ENCODE measurements at regions not wholly inside any gene's neighbourhood (a gene's known extent, or its start where the extent isn't known, plus 50 kb on each side); places are given as distances from the start of the nearest gene placed in this dataset.
A peak's percentile ranks its signal among the peaks of the same experiment; 100 is the strongest.

DNA sequence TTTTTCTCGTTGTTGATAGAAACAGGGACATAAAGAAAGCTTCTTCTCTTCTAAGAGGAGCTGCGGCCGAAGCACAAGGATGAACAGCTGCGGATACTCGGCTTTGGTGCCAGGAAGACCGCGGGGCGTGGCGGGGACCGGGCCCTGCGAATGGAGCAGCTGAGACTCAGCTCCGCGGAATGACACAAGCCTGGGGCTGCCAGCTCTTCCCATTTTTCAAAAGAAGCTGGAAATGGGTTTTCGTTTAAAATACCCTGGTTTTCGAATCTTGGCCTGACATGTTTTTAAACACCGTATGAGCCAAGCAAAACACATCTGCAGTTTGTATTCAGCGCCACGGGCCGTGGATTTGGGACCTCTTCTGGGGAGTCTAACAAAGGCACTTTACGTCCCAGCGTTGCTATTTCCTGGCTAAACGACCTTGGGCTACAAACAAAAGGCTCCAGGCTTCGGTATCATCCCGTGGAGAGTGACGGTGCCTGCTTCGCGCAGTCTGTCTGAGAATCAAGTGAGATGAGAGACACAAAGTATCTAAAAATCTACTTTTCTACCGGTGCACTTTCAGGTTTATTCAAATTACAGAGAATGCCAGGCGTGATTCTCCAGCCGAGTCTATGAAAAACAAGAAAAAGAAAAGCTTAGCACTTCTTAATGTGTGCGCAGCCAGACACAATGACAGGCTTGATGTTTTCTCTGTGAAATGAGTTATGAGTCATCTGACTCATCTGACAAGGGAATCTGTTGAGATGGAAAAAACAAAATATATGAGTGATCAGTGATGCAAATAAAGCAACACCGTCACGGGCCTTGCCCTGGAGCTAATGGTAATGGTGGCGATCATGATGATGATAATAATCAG lies 114.0 kb upstream of the TMEM132D start:
- no peak for DNase-seq (ENCODE audit: low spot score)

DNA sequence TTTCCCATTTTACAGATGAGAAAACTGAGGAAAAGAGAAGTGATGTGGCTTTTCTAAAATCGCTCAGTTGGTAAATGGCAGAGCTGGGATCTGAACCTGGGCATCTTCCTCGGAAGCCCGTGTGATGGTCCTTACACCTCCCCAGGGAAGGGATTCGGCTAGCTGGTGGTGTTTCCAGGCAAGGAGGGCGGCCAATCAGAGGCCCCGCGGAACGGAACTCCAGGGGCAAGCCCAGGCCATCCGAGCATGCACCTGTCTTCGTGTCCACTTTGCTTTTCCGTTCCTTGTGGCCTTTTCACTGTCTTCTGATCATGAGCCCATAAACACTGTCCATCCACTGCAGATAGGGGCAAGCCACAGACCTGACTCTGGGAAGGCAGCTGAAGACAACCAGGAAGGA lies 114.8 kb upstream of the TMEM132D start:
- DNase-seq (ENCODE audit: low spot score): no peak

DNA sequence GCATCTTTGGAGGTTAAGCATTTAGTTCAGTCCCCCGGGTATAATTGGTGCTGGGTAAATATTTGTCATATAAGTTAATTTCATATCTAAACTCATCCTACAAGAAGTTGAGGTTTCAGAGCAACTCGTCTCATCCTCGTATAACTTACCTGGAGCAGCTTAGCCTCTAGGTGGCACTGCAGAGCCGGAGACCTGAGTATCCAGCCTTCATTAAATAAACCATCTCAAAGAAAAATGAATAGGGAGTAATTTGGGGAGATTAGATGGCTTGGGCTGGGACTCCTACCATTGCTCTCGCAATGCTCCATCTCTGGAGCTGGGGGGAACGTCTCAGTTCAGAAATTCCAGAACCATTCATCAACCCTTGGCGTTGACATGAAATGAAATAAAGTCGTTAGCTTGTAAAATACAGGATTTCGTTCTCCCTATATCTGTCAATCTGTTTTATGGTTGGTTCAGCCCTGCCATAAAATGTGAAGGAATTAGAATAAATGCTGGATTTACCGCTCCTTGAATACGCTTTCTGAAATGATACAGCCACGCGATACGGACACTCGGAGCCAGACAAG lies 122.9 kb upstream of the TMEM132D start:
- DNase-seq (ENCODE audit: low spot score): no peak

DNA sequence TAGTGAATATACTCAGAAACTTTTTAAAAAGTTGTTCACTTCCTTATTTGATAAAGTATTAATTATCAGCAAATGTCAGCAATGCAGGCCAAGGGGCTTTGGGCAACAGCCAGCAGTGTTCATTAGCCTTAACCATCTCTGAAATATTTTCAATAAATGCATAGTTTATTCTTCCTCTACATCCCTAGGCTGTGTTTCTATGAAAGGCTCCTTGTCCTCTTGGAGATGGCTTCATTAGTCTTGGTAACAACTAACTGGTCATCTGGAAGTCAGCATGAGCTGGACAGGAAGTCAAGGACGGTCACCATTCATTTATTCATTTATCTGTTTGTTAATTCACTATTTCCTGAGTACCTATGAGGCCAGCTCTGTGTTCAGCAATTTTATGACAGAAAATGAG lies 124.0 kb upstream of the TMEM132D start:
- no peak for DNase-seq (ENCODE audit: low spot score)

DNA sequence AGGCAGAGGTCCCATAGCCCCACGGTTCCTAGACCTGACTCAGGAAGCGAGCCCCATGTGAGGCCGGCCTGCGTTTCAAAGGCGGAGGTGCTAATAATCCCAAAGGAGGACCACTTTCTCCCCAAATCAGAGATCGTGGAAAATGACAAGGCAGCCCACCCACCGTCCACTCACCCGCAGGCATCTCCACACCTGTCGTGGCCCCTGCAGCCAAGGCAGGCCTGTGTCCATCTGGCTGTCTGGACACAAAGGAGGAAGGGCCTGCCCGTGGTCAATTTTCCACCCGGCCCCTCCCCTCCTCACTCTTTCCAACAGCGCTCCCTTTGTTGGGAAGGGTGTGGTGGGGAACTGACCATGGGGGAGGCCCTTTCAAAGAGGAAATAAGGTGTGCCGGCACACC lies 125.3 kb upstream of the TMEM132D start:
- DNase-seq (ENCODE audit: low spot score): no peak

DNA sequence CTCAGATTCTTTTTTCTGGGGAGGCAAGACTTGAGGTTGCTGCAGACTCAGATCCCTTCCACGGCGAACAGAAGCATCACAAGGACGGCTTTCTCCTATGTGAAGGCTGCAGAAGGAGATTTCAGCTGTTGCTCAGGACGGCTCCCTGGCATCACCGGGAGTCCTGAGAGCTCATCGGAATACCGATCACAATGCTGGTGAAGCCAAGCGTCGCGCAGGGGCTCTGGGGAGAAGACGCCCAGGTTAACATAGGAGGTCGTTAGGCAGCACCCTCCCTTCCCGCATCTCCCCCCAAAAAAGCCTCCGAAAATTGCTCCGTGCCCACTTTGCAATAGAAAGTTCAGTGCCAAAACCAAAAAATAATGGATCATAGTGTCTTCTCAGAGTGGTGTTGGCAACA lies 127.2 kb upstream of the TMEM132D start:
- no peak for DNase-seq (ENCODE audit: low spot score)

DNA sequence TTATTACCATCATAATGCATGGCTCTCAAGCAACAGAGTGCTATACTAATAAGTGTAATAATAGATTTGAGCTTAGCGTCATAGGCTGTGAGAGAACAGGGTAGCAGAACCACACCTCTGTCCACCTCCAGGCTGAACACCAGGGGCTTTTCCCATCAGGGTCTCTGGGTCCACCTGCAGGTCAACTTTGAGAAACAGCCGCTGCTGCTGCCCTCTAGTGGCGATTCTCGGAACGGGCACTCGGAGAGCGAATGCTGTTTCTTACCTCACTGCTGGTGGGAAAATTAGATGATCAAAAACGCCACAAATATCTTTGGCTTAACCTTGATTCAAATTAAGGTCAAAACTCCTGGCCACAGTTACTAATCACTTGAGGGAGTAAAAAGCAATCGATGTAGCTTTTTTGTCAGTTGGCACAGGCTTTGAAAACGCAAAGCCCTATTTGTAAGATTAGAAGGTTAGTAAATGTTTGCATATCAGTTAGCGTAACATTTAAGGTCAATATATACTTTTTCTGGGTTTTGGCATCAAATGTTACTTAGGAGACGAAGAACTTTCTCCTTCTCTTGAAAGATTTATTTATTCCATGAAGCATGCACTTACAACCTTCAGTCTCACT lies 127.9 kb upstream of the TMEM132D start:
- peak; percentile 24 for DNase-seq (ENCODE audit: low spot score)

DNA sequence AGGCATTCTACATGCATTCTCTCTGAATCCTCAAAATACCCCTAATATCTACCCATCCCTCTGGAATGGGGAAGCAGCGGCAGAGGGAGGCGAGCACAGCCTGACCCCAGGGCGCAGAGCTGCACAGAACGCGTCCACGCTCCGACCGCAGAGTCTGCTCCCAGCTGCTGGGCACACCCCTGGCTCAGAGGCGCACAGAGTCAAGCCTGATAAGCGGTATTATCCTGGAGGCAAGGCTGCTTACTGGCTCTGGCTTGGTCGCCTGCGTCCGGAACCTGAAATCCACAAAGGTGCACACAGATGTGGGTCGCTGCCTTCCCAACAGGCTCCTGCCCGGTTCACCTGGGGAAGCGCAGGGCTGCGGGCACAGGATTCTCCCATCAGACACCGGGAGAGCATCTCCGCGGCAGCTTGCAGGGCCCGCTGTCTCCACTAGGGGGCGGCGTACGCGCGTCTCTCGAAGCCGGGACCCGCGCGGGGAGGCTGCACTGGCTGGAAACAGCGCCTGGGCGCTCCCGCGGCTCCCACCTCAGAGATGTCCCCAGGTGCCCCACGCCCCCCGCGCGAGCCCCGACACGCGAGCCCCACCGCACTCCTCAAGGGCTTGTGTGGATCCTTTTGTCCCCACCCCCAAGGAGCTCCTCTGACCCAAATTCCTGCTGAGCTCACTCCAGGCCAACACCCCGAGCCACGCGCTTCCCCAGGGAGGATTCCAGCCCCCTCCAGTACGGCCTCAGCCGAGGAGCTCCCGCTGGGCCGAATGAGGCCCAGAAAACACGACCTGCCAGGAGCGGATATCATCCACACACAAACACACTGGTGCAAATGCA lies 120.1 kb upstream of the FZD10 start:
- DNase-seq (ENCODE audit: low spot score): no peak

DNA sequence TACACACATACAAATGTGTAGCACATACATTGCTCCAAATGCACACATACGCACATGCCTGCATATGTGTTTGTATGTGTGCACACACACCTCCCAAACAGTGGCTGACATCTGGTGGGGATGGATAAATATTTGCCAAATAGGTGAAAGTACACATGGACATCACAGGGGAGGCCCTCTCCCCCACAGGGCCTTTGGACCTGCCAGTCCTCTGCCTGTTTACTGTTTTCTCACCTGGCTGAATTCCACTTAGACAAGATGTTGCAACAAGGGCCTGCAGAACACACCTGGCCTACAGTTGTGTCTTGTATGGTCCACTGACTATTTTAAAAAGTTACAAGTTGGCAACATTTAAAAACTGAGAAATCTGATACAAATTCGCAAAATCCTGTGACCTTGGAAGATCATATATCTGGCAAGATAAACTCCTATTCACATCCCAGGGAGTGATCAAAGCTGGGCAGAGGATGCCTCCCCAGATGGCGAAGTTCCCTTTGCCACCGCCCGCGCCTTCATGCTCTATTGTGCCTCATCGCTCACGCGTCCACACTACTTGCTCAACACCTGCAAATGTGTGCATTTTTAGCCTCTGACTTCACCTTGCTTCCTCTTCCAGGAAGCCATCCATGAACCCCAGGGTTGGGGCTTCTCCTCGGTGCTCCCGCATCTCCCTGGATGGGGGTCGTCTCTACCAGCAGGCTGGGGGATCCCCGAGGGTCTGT lies 118.4 kb upstream of the FZD10 start:
- DNase-seq (ENCODE audit: low spot score): no peak

DNA sequence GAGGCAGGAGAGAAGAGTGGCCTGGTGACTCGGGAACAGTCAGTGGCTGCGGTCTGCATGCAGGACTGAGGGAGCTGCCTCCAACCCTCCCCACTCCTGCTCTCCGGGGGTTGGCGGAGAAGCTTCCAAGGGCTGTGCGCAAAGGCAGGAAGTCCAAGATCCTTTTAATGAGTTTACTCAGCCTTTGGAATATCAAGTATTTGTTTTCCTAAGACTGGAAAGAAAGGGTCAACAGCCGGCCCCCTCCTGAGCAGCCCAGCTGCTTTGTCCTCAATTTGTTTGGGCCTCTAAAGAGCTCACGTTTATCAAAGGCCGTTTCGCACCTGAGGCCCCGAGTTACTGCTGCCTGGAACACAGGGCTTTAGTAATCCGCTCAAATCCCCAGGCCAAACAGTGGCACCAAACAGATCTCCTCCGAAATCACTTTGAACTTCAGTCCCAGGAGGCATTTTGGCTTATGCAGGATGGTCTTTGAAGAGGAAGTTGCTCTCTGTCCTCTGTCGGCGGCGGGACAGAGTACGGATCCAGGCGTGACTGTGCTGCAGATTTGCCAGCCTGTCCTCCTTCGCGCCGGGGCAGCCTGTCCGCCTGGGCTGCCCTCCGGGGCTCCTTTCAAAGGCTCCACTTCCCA lies 117.2 kb upstream of the FZD10 start:
- DNase-seq (ENCODE audit: low spot score): no peak

DNA sequence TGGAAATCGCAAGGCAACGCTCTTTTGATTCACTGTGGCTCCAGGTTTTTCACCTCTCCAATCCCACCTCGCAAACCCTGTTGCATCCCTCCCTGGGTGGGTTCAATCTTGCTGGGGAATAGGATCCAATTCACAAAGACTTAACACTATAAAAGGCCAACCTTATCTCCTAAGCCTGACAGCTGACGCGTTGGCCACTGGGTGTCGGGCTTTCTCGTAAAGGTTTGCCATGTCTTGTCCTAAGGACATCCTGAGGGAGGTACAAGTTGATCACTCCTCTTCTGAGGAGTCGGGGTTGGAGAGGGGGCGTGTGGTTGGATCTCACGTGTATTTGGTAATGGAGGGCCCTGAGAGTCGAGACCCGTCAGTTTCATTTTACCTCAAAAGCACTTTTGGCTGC lies 112.6 kb upstream of the FZD10 start:
- no peak for DNase-seq (ENCODE audit: low spot score)

DNA sequence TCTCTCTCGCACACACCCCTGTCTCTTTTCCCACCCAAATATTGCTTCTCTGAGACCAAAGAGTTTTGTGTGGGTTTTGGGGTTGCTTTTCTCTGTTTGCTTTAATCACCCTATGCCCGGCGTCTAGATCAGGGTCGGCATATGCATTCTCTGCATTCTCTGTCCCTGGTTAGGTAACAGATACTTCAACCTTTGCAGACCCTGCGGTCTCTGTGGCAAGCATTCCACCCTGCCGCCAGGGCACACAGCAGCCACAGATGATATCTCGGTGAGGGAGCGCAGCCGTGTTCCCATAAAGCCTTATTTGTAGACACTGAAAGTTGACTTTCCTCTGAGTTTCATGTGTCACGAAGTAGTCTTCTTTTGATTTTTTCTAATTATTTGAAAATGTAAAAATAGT lies 110.4 kb upstream of the FZD10 start:
- DNase-seq (ENCODE audit: low spot score): no peak

DNA sequence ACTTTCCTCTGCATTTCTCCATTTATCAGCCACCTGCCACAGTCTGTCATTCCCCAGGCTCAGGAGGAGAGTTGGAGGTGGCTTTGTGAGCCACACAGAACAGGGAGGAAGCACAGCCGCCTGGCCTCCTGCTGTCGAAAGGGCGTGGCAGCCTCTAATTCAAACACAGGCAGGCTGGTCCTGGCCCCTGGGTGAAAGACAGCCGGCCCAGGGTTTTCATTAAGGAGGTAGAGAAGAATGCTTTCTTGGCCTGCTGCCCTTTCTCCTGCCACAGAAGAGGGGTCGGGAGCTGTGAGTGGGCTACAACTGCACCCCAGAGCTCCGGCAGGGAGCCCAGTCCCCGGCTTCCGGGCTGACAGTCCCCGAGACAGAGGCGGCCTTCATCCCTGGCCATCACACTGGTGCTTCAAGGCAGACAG lies 108.6 kb upstream of the FZD10 start:
- no peak for DNase-seq (ENCODE audit: low spot score)

DNA sequence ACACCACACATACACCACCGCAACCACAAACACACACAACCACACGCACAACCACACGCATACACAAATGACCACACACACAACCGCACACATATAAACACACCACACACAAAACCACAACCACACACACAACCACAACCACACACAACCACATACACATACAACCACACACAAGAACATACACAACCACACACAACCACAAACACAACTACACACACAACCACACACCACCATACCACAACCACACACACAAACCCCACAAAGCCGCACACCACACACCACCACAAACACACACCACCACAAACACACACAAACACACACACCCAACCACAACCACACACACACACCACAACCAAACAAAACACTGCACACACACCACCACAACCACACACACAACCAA lies 107.5 kb upstream of the FZD10 start:
- no peak for DNase-seq (ENCODE audit: low spot score)

DNA sequence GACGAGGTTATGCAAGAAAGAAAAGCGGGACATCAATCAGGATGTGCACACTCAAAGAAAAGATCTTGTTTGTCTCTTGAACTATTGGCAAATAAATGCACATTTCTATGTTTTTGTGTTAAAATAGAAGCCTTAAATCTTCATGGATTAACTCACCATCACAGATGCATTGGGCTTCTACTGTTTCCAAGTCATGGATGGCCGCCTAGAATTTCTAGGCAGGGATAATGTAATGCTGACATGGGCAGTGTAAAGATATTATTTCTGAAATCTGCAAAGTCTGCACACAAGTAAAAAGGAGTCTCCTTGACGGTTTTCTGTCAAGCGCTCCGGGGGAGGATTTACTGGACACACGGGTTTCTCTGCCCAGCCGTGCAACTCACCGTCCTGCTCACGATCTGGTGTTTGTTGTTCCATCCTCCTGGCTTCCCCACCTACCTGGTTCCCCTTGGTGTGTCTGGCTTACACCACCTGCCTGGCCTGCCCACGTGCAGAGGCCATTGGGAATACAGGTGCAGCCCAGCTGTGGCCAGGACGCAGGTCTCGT lies 103.3 kb upstream of the FZD10 start:
- no peak for DNase-seq (ENCODE audit: low spot score)

DNA sequence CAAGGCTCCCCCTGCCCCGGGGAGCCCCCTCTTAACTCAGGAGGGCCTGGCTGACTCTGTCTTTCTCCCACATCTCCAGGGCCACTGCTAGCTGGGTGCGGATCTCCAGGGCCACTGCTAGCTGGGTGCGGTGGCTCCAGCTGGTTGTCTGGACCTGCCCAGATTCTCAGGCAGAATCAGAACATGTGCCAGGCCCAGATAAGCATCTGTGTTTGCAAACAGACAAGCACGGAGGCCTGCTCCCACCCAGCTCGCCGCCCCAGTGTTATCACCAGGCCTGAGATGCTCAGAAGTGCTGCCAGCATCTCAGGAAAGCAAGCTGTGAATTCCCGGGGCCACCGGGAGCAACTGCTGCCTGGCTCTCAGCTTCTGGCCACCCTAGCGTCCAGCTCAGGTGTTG lies 98.4 kb upstream of the FZD10 start:
- DNase-seq (ENCODE audit: low spot score): no peak

DNA sequence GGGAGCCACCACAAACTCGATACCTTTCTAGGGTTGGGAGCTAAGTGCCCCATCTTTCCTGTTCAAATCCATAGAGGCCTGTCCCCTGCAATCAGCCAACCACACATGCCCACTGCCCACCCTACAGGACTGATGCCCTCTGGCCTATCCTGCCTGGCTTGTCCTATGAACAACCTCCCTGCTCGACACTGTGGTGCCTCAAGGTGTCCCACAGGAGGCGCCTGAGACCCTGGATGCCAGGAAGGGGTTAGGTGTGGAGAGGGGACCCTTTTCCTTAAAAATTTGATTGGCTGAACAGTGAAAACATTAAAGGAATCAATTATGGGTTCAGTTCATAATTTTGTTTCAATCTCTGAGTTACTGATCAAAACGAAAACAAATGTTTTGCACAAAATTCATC lies 97.3 kb upstream of the FZD10 start:
- DNase-seq (ENCODE audit: low spot score): no peak

DNA sequence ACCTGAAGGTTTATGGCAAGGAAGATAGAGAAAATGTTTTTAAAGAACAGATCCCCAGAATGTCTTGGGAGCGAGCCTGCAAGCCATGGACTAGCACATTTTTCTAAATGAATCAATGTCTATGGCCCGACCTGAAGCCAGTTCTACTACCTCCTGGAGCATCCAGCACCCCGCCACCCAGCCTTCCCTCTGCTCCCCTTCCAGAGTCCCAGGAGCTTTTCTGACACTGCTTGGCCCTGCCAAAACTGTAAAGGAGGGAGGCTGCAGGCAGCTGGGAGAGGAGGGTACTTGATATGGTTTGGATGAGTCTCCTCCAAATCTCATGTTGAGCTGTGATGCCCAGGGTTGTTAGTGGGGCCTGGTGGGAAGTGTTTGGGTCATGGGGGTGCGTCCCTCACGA lies 95.5 kb upstream of the FZD10 start:
- no peak for DNase-seq (ENCODE audit: low spot score)

DNA sequence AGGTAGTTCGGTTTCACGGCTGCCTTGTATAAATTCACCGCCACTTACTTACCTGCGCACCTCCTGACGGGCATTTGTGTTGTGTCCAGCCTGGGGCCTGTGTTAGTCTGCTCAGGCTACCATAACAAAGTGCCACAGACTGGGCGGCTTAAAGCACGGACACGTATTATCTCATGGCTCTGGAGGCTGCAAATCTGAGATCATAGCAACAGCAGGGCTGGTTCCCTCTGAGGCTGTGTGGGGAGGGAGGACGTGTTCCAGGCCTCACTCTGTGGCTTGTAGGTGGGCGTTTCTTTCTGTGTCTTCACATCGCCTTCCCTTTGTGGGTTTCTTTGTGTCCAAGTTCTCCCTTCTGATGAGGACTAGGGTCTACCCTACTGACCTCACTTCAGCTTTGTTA lies 93.5 kb upstream of the FZD10 start:
- DNase-seq (ENCODE audit: low spot score): no peak

DNA sequence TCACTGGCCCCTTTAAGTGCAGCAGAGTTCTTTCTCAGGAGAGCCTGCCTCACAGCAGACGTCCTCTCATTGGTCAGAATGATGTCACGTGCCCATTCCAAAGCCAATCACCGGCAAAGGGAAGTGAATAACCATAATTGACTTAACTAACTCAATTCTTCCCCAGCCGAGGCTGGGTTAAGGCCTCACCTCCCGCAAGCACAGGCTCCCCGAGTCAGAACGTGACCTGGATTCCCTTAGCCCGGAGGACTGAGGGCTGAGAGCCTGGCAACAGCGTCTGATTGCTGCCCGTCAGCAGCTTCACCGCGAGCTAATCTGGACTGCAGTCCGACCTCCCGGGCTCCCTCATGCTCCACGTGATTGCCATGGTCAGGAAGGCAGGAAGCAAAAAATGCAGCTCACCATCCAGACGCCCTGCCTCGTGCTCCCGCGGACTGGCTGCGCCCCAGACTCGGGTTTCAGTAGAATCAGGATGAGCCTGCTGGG lies 92.1 kb upstream of the FZD10 start:
- DNase-seq (ENCODE audit: low spot score): no peak

DNA sequence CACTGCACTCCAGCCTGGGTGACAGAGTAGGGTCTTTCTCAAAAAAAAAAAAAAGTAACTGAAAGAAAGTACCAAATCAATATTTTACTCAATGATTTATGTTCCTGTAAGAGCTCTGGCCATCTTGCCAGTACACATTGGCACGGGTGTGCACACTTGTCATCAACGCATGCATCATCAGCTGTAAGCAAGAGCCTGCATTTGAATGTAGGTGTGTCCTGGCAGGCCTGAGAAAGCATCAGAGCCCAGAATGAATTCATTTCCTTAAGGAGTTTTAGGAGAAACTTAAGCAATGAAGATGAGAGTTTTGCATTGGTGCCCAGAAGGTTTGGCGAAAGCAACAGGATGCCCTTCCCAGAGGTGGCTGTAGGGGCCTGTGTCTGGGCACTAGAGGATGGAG lies 88.5 kb upstream of the FZD10 start:
- no peak for DNase-seq (ENCODE audit: low spot score)

Measured in hepatic stellate cell (primary cell).